Stimulated activated CD4-positive, alpha-beta T cell treated with anti-CD3 and anti-CD28 coated beads, Interleukin-4, amount 100 ng/mL, for 24 hours (primary cell): ENCODE measurements at regions not wholly inside any gene's neighbourhood (a gene's known extent, or its start where the extent isn't known, plus 50 kb on each side); places are given as distances from the start of the nearest gene placed in this dataset.

Experiments
- DNase-seq: peaks from one replicate; pipeline ENCODE4 v3.0.0-alpha.2; 2020

- DNase-seq, result no peak
Measured at GRCh38 chr9:84589542-84589941, 80.0 kb upstream of the NTRK2 start.

DNA sequence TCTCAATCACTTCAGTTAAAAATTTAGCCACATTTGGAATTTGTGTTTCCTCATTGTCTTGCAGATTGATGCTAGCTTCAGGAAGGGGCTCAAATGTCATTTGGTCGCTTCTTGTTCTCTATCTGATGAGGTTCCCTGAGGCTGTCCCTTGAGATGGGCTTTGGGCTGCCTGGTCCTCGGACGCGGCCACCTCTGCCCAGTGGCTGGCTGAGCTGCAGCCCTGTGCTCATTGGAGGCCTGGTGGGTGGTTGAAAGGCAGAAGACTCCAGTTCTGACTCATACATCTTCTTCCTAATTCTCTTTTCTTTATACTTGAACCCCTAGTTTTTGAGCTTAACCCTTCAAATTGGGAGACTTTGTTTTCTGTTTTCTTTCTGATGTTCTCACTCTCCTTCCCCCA, 78.8 kb upstream of the NTRK2 start:
- no peak for DNase-seq

DNA sequence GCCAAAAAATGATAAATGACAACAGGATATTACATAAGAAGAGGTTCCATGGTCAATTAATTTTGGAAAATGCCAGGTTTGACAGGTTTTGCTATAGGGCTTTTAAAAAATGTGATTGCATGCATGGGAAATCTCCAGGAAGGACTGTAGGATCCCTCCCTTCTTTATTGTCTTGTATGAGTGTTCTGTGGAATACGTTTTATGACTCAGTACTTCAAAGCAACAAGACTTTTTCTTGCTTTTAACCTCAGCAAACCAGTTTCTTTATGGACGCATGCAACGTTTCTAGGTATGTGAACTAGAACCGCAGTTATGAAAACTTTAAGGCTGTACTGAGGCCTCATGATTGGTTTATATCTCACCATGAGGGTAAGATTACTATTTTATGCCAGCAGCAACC, 76.6 kb upstream of the NTRK2 start:
- no peak for DNase-seq

DNA sequence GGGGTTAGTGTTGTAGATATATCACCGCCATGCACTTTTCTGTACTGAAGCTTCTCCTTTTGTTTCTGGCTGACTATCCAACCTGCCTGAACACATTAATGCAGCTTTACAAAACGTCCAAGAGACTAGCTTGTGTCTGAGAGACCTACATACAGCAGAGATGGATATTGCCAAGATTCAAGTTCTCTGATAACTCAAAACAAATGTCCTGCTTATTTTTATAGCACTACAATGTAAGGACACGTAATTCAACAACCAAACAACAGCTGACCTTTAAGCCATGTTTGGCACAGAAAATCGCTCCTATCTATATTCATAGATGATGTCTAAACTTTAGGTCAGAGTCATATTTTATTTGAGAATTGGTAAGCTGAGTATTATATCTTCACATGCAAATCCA, 76.2 kb upstream of the NTRK2 start:
- DNase-seq, result no peak

GRCh38 chr9:84597131-84597530, 72.4 kb upstream of the NTRK2 start:
- no peak for DNase-seq

GRCh38 chr9:84598921-84599636, 70.5 kb upstream of the NTRK2 start:
- no peak for DNase-seq

DNA sequence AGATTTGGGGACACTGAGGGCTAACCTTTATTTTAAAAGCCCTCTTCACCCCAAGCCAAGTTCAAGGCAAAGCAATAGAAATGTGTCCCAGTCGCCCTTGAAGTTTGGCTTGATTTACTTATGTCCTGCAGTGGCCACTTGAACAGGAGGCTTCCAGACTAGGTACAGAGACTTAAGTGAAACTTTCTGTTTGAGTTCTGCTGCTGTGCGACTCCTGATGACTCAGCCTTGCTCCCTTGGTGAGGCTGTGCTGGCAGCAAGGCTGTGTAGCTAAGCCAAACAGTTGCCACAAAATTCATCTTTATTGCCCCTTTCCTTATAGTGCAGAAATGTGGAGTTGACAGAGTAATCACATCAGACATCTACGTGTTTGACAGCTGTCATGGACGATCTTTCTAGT, 68.8 kb upstream of the NTRK2 start:
- DNase-seq, result no peak

GRCh38 chr9:84604223-84604622, 65.3 kb upstream of the NTRK2 start:
- DNase-seq, result no peak

GRCh38 chr9:84609779-84610178, 59.8 kb upstream of the NTRK2 start:
- DNase-seq, result no peak

GRCh38 chr9:84613431-84613830, 56.1 kb upstream of the NTRK2 start:
- DNase-seq, result no peak

- DNase-seq, result no peak
Measured at GRCh38 chr9:84615544-84615943, 54.0 kb upstream of the NTRK2 start.

- DNase-seq, result no peak
Measured at GRCh38 chr9:84617411-84618029, 52.0 kb upstream of the NTRK2 start.
